H4 (cell line): ENCODE measurements at regions not wholly inside any gene's neighbourhood (a gene's known extent, or its start where the extent isn't known, plus 50 kb on each side); places are given as distances from the start of the nearest gene placed in this dataset.
"Not testable (repeated sequence)": the region's sequence is repeated elsewhere in the genome, so short reads cannot be mapped to it uniquely, and the experiment has no call there.

Experiments used
- DNase-seq: peaks from one replicate; pipeline ENCODE4 v3.0.0-alpha.2; 2015; ENCODE audit warnings: low spot score

DNA sequence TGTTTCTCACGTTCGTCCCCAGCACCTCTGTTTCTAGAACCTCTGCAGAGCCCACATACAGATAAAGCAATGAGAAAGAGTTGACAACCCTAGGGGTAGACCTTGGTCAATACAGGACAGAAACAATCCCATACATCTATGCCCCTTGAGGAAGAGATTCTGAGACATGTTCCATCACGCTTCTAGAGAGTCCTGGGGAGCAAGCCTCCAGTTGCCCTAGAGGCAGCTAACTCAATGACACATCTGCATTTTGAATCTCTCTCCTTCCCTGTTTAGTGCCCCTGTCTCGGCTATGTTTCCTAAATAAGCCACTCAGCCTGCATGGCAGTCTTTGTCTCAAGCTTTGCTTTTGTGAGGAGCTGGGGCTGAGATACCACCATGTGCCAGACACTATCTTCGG lies 435.3 kb downstream of the CD83 start:
- DNase-seq, result no peak

DNA sequence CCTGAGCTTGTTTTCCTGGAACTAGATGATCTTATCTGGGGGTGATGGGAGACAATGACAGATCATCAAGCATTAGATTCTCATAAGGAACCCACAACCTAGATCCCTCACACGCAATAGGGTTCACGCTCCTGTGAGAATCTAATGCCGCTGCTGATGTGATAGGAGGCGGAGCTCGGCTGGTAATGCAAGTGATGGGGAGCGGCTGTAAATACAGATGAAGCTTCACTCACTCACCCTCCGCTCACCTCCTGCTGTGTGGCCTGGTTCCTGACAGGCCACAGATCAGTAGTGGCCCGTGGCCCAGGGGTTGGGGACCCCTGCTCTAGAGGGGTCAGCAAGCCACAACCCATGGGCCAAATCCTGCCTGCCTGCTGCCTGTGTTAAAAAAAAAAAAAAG lies 435.9 kb downstream of the CD83 start:
- no peak for DNase-seq

DNA sequence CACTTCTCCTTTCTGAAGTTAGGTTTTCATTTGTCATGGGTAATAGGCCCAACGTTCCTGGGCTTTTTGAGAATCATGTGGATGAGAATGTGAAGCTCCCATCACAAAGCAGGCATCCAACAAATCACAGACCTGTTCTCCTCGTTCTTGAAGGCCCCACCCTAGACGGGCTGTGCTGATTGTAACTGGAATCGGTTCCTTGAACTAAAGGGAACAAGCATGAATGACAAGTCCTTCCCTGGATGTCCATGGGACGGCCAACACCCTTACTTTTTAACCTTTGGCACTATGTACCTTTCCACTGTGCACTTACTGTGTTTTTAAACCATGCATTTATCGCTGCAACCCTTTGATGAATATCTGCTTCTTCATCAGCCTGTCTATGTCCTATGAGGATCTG lies 438.2 kb downstream of the CD83 start:
- no peak for DNase-seq

DNA sequence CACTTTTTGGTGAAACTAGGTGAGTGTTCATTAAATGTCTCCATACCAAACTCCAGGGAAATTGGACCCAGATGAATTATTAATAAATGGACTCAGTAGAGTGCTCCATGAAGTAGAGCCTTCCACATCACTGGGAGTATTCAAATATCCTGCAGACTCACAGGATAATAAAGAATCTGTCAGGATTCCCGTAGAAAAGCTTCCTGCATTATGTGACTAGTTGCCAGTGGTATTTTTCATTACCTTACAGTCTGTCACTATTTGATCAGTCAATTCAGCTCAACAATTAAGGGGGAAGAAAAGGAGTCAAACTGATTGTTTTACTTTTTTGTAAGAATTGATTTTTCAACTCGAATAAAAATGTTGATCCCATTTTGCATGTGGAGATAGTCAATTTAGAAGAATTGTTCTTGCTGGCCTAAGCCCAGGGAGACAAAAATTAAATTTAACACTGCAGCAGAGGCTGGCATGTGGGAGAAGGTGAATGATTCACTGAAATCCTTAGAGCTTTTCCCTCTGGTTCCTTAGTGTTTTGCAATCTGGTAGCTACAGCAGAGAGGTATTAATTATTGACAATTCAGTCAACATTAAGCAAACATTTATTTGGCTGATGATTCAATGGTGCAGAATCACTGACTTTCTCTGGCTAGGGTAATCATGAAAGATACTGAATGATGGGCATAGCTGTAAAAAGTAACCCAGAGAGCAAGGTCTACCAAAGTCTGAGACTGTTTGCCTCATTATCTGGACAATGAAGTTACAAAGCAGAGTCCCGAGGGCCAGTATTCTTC lies 442.4 kb downstream of the CD83 start:
- DNase-seq, result no peak

DNA sequence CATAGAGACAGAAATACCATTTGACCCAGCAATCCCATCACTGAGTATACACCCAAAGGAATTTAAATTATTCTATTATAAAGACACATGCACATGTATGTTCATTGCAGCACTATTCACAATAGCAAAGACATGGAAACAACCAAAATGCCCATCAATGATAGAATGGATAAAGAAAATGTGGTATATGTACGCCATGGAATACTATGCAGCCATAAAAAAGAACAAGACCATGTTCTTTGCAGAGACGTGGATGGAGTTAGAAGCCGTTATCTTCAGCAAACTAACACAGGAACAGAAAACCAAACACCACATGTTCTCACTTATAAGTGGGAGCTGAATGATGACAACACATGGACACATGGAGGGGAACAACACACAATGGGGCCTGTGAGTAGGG lies 444.0 kb downstream of the CD83 start:
- not testable (repeated sequence) for DNase-seq

DNA sequence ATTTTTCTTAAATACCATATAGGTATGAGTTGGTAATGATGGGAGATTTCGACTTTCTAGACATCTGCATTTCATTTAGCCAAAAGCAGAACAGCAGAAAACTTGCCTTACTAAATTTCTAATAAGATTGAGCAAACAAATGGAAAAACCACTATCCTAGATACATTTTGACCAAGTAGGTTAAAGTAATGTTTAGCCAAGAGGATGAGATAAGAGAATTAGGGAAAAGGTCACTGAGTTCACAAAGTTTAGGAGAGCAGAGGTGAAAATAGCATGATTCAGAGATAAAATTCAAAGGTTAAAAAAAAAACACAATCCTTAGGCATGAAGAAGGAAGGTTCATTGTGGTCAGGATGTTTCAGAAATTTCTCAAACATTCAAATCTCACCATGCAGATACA lies 450.3 kb downstream of the CD83 start:
- no peak for DNase-seq

DNA sequence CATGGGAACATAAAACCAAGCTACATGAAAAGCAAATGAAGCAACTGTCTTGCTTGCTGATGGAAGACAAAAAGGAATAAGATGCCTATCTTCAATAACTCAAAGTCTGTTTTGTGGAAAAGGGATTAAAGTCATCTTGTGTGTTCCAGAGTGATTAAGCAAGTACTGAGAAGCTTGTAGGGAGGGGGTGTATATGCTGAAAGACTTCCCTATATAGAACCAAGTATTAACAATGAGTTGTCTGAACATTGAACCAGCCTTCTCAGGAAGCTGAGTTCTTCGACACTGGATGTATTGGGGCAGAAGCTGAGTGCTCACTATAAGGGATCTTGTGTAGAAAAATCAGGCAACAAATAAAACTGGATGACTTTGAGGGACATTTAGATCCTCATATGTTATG lies 451.8 kb downstream of the CD83 start:
- DNase-seq, result no peak

DNA sequence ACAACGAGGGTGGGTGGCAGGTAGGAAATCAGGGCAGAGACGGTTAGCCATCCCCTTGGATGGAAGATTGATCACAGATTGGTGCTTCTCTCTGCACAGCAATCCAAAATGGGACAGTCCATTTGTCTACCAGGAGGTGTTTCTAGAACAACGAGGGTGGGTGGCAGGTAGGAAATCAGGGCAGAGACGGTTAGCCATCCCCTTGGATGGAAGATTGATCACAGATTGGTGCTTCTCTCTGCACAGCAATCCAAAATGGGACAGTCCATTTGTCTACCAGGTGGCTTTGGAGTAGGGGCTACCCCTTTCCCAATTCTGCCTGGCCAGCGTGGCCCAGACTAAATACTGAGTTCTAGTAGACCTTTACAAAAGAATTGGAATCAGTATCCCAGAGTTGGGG lies 452.3 kb downstream of the CD83 start:
- DNase-seq, result not testable (repeated sequence)

DNA sequence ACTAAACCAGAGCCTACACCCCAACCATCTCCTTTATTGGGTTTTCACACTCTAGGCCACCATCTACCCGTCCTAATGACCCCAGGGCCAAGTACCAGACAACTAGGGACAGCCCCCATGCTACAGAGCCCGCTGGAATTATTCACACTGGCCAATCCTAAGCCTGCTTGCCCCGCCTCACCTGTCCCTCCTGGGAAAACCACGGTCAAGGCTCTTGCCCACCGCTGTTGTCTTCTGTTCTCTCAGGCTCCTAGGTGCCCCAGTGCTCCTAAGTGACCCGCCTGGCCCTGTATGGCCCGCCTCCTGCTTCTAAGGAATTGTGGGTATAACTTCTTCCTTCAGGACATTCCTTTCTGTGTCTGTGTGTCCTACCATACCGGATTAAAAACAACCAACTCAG lies 453.4 kb downstream of the CD83 start:
- DNase-seq, result no peak

DNA sequence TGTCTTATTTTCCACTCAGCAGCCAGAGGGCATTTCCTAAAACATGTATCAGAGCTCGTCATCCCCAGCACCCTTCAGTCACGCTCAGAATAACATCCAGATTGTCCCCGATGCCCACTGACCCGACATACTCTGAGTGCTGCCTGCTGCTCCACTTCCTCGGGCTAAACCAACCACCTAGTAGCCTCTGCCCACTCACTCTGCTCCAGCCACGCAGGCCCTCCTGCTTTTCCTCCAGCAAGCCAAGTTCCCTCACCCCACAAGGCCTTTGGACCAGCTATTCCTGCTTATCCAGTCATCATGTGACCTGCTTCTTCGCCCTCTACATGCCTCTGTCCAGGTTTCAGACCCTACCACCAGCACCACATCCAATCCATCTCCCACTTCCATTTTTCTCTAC lies 454.2 kb downstream of the CD83 start:
- DNase-seq, result no peak

DNA sequence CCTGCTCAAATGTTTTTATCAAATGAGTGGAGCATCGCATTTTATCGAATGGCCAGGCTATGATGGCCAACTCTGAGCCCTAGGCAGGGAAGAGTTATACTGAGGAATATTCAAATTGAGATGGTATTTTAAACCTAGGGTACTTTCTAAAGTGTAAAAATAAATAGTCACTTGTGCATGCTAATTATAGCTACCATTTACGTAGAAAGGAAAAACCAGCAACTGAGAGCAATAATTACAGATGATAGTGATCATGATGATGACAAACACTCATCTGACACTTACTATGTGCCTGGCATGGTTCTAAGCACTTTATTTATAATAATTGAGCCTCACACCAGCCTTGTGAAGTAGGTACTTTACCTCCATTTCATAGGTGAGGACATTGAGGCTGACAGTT lies 455.7 kb downstream of the CD83 start:
- no peak for DNase-seq

DNA sequence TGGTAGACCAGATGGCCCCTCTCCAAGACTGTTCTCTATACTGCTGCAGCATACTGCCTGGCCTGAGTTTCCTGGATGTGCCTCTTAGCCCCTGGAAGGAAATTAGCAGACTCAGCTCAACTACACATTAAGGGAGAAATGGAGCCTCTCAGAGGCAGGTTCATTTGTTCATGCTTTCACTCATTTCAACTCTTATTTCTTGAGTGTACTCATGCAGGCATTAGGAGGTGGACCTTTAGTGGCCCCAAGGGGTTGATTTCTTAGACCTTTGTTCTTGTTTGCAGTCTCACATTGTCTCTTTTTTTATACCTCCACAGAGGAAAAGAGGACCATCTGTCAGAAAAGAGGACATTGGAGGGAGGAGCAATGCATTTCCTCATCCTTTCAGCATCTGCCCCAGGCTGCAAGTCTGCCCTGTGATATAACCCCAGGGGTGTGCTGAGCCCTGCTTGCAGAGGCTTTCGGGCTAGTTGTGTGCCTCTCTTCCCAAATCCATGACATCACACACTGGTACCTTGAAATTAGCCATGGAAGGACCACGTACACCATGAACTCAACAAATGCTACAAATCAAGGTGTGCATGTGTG lies 456.2 kb downstream of the CD83 start:
- DNase-seq, result no peak

DNA sequence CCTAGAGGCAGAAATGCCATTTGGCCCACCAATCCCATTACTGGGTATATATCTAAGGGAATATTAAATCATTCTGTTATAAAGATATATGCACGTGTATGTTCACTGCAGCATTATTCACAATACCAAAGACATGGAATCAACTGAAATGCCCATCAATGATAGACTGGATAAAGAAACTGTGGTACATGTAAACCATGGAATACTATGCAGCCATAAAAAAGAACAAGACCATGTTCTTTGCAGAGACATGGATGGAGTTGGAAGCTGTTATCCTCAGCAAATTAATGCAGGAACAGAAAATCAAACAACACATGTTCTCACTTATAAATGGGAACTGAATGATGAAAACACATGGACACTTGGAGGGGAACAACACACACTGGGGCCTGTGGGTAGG lies 458.4 kb downstream of the CD83 start:
- DNase-seq, result no peak

DNA sequence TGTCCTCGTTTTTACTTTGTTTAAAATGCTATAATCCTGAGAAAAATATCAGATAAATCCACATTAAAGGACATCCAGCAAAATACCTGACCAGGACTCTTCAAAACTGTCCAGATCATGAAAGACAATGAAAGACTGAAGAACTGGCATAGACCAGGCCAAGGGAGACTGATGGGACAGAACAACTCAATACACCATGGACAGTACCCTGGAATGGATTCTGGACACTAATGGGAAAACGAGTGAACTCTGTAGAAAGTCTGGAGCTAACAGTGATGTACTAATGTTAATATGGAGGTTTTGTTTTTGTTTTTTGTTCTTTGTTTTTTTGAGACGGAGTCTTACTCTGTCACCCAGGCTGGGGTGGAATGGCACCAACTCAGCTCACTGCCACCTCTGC lies 461.4 kb downstream of the CD83 start:
- no peak for DNase-seq

DNA sequence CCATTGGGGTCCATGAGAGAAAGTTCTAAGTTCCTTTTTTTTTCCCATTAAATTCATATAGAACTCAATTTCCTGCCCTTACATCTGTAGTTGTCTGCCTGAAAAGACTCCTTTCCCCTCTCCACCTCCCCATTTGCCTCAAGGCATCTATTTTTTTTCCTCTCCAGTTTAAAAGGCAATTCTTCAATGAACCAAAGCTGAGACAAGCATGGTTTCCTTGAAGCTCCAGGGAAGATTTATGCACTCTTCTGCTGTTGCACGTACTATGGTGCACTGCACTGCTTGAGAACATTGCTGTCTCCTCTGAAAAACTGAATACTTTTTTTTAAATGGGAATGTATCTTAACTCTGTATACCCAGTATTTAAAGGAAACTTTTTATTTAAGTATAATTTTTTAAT lies 465.2 kb downstream of the CD83 start:
- no peak for DNase-seq

DNA sequence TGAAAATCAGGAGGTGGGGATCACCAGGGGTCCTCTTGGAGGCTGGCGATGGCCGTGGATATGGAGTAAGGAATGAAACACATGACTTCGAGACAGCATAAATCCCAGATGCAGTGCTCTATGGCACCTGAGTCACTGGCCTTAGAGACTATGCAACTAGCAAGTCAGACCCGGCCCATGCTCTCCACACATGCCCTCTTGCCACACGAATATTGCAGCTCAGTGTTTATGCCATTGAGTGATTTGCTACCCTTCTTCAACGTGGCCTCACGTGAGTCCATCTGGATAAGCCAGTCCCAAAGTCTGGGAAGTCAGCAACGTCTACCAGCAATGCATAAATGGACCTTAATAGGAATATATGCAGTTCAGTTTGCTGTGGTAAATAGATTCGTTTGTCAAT lies 466.3 kb downstream of the CD83 start:
- DNase-seq, result no peak

DNA sequence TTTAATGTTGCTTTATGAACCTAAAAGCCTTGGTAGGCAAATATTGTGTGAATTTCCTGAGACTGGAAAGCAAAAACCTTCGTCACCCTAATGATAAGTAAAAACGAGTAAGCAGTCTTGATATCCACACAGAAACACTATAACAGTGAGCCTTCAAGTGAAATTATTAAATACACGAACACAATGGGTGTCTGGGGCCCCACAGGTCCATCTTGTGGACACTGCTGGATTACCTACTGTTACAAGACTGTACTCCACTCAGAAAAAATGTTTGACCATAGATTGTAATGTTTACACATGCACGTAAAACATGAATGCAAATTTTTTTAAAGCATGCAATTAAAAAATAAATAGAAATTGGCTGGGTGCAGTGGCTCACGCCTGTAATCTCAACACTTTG lies 466.9 kb downstream of the CD83 start:
- DNase-seq, result no peak

DNA sequence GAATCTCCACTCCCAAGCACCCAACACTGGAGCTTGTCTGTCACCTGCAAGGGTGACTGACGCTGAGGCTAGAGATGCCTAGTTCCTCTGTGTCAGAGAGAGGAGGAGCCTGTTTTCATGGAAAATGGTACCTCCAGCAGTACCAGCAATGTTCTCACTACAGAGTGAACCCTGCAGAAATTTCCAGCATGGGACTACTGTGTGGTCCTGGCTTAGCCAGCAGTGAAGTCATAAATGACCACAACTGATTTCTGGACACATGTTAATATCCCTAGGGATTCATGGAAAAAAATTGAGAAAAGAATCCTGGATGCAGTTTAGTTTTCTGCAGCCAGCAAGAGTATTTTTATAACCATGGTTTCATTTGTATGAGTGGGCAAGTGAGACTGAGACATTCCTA lies 468.1 kb downstream of the CD83 start:
- no peak for DNase-seq

DNA sequence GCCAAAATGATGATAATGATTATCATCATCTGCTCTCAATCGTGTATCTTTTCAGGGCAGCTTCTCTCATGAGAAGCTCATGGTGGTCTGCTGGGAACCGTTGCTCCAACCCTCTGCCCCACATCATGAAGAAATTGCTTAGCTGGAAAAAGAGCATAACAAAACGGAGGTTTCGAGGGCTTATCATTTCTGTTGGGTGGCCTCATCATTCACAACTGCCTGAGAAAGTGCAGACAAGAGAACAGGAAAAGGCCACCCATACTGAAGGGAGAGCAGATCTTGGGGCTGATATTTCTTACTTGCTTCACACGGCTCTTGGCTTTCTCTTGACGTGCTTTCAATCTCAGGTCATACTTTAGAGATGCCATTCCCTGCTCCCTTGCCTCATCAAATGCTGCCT lies 471.6 kb downstream of the CD83 start:
- no peak for DNase-seq

DNA sequence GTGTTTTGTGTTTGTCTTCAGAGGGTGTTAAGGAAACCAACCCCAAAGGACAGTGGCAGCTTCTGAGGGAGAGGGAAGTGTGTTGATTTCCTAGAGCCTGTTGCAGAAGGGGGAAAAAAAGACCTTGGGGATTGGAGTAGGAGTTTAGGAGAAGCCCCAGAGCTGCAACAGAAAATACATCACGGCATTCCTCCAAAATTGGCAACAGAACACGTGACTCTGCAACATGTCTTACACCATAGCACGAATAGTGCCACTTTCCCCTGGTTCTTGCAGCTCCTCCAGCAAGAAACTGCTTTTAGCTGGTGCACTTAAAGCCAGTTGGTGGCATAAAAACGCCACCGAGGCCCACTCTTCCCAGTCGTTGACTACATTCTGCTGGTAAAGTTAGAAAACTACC lies 473.0 kb downstream of the CD83 start:
- DNase-seq, result no peak

DNA sequence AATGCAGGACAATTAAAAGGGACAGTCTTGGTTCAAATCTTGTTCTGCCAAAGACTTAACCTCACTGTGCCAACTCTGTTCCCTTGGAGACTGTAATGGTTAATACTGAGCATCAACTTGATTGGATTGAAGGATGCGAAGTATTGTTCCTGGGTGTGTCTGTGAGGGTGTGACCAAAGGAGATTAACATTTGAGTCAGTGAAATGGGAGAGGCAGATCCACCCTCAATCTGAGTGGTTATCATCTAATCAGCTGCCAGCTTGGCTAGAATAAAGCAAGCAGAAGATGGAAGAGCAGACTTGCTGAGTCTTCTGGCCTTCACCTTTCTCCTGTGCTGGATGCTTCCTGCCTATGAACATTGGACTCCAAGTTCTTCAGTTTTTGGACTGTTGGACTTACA lies 474.4 kb downstream of the CD83 start:
- DNase-seq, result no peak

DNA sequence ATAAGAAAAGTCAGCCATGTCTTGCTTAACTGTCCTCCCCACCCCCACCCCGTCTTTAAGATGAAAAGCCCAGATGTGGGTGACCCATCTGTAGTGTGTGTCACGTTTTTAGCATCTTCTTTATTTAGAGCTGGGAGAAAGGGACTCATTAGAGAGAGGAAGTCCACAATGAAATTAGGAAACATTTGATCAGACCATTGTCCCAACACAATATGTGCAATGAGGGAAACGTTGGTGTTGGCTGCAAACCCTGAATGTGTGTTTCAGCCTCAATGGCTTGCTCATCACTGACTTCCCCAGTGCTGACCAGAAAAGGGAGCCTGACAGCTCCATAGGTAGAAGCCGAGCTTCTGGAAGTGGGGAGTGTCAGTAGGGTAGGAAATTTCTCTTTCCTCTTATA lies 475.7 kb downstream of the CD83 start:
- DNase-seq, result no peak

DNA sequence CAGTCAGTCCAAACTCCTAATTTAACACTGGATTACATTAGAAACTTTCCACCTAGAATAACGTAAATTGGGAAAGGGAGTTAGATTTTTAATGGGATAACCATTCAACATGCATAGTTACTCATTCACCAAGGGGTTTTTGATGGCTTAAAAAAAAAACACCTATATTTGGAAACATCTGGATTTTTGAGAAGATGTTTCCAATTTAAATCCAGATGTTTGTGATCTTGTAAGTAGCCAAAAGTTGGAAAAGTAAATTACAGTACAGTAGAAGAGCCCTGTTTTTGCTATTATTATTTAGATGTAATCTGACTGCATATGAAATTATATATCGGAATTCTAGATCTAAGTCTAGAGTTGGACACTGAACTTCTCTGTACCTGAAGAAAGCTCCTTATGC lies 478.2 kb downstream of the CD83 start:
- no peak for DNase-seq

DNA sequence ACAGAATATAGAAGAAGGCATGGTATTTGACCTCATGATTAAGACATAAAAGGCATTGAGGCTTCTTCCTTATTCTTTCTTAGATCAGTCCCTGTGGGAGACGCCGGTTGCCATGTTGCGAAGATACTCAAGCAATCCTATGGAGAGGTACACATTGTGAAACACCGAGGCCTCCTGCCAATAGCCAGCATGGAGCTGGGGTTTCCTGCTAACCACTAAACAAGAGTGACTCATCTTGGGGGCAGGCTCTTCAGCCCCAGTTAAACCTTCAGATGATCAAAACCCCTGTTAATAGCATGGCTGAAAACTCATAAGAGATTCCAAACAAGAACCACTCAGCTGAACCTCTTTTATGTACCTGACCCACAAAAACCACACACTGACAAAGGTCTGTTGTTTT lies 478.8 kb downstream of the CD83 start:
- DNase-seq, result peak; percentile 31
